GM21723 (cell line): ENCODE measurements at regions not wholly inside any gene's neighbourhood (a gene's known extent, or its start where the extent isn't known, plus 50 kb on each side); places are given as distances from the start of the nearest gene placed in this dataset.
"Not testable (repeated sequence)": the region's sequence is repeated elsewhere in the genome, so short reads cannot be mapped to it uniquely, and the experiment has no call there.

Experiments used
- ATAC-seq: cut with Tn5 transposase; IDR thresholded peaks from one replicate; pipeline ENCODE4 v1.9.1; 2021; ENCODE audit warnings: mild to moderate bottlenecking, moderate library complexity; ENCODE audit not compliant: unreplicated experiment

GRCh38 chr2:207438414-207439126 is 91.2 kb upstream of the CREB1 start:
- no peak for ATAC-seq

DNA sequence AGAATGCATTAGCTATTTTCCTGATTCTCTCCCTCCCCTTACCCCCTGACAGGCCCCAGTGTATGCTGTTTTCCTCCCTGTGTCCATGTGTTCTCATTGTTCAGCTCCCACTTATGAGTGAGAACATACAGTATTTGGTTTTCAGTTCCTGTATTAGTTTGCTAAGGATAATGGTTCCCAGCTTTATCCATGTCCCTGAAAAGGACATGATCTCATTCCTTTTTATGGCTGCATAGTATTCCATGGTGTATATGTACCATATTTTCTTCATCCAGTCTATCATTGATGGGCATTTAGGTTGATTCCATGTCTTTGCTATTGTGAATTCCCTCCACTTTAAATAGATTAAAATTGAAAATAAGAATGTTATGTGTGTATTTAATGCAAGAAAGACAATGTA is 89.9 kb upstream of the CREB1 start:
- ATAC-seq: not testable (repeated sequence)

GRCh38 chr2:207444756-207445155 is 85.0 kb upstream of the CREB1 start:
- no peak for ATAC-seq

- ATAC-seq: no peak
Measured at GRCh38 chr2:207446653-207447052, 83.1 kb upstream of the CREB1 start.

DNA sequence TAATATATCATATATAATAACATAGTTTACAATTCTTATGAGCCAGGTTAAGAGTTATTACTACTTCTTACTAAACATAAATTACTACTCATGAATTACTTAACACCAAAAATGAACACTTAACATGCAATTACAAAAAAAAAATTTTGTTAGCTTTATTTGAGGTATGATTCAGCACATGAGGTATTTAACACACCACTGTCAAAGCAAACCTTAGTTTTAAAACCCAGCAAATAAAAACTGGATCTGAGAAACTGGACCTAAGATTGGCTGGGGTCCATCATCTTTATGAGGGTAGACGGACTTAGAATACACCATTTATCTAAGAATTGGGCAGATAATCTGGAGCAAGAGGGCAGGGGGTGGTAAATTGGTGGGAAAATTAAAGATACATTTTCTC is 81.8 kb upstream of the CREB1 start:
- ATAC-seq: no peak

DNA sequence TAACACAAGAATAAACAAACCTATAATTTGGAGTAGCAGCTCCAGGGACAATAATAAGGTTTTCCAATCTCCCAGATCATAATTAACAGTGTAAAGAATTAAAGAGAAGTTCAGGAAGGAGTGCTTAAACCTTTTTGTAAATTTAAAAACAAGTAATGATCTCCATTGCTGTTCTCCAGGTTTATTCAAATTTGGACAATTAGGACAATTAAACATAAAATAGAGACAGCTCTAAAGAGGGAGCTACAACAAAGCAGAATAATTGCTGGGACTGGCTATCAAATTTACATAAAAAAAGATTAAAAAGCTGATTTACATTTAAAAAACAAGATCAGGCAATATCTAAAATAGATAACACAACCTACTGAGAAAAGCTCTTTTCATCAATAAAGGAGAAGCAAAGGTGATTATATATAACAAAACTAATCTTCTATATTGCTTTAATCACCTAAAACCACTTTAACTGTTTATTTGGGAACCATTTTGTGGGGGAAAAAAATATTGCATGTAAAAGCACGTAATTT is 80.1 kb upstream of the CREB1 start:
- no peak for ATAC-seq

DNA sequence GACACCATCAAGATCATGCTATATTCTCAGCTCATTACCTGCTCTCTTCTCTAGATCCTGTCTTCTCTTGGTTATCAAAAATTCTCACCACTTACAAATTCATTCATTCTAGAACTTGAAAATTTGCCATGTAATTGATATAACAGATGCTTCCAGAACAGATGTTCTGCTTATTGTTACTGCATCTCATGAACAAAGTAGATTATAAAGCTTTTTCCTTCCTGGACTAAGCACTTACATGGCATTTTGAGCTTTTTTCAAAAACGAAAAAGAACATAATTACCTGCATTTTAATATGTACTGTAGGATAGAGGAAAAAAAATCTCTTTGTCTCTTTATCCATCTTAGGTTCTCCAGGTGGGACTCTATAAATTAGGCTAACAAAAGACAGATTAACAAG is 79.6 kb upstream of the CREB1 start:
- no peak for ATAC-seq

DNA sequence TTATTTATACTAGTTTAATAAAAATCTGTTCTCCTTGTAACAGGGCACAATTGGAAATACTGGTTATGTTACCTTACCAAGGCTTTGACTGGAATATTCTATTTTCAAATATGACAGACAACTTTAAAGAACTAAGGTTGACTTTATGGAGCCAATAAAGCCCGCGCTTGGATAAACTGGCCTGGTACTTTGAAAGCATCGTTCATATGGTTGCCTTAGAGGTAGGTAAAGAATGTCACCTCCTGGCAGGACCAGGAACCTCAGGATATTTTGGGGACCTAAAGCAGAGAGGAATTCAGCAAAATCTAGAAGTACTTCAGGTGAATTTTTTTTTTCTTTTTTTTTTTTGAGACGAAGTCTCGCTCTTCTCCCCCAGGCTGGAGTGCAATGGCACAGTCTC is 71.2 kb upstream of the CREB1 start:
- ATAC-seq: no peak

DNA sequence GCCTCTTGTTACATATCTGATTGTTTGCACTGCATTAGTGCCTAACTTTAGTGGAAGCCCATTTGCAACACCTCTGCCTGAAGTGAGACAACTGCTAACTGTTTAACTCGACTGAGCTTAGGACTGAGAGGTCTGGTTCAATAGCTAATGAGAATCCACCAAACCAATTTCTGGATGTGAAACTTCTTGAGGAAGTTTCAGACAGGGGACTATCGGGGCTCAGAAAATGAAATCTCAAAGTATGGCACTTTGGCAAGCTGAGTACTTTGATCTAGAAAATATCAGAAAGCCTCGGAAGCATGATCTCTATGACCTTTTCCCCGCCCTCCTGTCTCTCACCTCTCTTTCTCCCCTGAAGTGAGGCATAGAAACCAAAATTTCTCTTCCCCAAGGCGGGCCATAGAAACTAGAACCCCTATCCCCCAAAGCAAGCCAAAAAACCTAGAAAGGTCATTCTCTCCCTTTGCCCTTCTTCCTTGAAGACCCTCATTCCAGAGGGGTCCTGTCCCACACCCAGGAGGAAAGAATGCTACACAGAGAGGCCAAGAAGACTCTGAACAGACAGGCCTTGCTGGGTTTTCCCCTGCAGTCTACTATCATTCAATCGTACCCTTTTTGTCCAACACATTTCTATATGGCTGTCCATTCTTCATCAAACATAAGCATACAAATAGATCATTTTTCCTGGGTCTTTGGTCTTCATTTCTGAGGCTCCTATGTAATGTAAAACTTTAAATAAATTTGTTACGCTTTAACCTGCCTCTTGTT is 69.6 kb upstream of the CREB1 start:
- peak; percentile 86 for ATAC-seq

DNA sequence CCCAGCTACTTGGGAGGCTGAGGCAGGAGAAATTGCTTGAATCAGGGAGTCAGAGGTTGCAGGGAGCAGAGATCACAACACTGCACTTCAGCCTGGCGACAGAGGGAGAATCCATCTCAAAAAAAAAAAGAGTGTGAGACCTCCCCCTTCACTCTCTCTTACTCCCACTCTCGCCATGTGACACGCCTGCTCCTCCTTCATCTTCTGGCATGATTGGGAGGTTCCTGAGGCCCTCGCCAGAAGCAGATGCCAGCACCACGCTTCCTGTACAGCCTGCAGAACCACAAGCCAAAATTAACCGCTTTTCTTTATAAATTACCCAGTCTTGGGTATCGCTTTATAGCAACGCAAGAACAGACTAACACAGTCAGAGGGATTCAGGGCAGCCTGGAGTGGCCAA is 66.3 kb upstream of the CREB1 start:
- ATAC-seq: no peak

DNA sequence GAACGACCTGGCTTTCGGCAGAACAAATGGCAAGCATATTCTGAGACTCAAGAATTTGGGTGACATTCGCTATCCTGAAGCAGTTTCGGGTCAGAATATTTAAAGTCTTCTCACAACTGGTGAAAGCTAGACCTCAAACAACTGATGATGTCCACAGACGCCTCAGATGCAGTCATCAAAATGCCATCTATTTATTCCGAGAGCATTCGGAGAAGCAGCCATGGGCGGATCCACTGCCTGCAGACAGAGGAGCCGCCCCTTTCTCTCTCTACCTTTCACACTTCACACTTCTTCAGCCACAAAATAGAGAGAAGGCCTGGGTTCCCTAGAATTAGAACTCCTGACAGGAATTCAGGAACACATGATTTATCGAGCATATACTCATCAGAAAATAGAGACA is 65.8 kb upstream of the CREB1 start:
- no peak for ATAC-seq

DNA sequence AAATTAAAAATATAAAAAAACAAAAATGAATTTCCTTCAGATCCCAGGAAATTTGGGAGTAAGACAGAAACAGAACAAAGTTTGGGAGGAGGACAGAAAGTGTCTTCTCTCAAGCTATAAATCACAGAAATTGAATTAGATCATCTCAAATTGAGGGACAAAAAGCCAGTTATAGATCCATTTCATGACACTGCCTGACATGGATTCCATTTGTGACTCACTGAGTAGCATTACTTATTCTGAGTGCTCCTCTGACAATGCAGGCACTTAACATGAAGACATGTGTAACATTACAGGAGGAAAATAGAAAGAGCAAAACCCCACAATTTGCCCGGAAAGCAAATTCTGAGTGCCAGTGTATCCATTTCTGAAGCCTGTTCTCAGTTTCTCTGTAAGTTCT is 63.9 kb upstream of the CREB1 start:
- ATAC-seq: no peak

- ATAC-seq: peak; percentile 77
Measured at GRCh38 chr2:207467716-207468347, 61.9 kb upstream of the CREB1 start.

DNA sequence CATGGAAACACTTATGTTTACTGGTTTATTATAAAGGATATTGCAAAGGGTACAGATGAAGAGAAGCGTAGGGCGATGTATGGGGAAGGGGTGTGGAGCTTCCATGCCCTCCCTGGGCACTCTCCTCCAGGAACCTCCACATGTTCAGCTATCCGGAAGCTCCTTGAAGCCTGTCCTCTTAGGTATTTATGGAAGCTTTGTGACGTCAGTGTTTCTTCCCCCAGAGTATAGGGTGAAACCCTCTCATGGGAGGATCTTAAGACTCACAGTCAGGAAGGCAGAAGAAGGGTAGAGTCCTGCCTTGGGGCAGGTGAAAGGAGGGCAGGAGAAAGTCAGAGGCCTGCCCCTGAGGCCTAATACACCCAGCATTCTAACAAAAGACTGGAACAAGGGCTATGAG is 61.3 kb upstream of the CREB1 start:
- no peak for ATAC-seq

DNA sequence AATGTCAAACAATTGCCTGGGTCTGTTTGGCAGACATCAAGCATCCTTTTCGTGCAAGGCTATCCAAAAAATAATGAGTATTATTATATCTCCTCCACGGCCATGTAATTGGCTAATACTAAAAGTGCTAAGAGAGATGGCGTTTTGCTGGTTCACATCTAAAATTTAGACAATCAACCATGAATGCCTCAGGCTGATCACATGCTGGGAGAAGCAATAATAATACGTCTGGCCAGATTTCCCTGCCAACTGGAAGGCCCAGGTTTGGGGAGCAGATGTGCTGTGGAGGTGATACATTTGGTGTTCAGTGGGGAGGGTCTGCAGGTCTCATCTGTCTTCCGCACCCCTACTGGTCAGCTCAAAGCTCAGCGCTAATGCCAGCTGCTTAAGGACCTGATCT is 60.3 kb upstream of the CREB1 start:
- no peak for ATAC-seq

GRCh38 chr2:207469943-207470729 is 59.6 kb upstream of the CREB1 start:
- ATAC-seq: no peak

DNA sequence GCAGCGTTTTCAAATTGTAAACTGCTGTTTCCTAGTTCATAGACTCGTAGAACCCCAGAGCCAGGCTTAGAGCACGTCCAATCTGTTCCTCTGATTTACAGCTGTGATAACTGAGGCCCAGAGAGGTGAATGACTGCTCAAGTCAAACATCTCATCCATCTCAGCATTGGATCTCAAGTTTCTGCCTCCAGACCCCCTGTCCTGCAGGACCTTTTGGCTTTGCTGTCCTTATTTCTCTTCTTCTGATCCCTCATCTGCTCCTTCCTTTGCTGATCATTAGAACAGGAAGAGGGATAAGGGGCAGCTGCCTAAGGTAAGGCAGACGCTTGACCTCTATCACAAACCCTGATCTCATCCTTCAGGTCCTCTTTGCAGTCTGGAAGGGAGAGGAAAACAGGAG is 58.5 kb upstream of the CREB1 start:
- ATAC-seq: no peak

DNA sequence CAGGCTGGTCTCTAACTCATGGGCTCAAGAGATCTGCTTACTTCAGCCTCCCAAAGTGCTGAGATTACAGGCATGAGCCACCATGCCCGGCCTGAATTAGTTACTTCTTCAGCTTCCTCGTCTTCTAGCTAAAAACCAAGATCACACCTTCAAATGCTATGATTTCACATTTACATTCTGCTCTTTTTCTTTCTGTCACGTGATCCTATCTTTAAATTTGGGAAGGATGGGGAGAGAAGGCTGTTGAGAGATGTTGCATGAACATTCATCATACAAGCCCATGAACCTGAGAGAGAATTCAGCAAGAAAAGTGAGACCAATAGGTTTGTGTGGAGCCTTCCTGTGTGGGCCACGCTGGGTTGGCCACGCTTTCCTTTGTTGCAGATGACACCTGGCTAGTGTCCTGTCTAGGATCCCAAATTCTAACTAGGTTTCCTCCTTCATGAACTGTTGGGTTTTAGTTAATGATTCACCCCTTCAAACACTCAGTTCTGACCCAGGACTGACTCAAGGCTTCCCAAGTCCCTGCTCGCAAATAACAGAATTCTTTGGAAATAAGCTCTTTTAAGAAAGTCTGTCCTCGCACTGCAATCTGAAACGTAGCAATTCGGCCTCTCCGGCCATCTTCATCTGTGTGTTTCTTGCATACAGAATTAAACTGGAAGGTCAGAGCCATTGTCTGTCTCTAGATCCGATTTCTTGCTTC is 57.3 kb upstream of the CREB1 start:
- ATAC-seq: no peak

DNA sequence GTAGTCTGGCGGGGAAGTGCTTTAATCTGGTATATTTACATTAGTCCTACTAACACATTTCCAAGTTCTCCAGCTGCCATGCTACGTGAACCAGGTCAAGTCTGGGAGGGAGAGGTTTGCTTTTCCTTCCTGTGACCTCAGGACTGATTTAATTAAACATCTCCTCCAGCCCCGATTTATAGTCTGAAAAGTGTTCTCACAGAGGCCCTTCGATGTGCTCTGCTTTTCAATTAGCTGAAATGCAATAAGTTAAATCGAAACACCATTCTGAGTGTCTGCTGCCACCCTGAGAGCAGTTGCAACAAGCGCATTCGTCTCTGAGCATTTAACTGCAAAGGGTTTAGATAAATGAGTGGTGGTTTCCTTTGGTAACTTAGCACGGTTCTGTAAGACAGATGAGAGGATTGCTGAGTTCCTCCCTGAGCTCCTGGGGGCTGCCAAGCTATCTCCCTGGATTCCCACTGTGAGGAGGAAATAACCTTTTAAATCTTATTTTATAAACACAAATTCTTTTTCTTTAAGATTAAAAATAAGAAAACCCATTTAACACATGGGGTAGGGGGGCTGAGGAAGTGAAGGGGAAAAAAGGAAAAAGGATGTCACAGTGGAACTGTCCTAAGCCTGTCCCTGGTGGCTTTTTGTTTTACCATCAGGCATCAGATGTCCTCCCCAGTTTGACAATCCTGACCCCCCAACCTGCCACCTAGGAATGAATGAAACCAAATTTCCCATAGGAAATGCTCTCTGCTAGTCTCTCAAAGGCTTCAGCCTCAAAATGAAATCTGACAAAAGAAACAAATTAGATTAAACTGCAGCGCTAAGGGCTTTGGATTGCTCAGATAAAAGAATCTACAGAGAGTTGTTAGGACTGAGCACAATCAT is 56.5 kb upstream of the CREB1 start:
- no peak for ATAC-seq

DNA sequence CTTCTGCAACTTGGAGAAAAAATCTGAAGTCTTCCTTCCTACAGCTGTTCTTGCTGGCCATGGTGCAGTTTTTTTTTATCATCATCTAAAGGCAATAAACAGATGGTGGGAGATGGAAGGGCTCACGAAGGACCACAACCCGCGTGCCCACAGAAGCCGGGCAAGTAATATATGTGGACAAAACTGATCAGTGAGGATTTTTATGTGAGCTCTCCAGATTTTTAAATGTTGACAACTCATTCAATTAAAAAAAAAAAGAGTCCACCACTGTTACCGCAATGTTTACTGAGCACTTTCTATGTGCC is 55.9 kb upstream of the CREB1 start:
- no peak for ATAC-seq
